GM12878 (cell line): ENCODE measurements at regions not wholly inside any gene's neighbourhood (a gene's known extent, or its start where the extent isn't known, plus 50 kb on each side); places are given as distances from the start of the nearest gene placed in this dataset.

Experiments used
- ATAC-seq: fragments of 200-7000 bp; cut with Tn5 transposase; 3 replicates; pipeline ENCODE4 v1.9.1; 2020; ENCODE audit warnings: mild to moderate bottlenecking, moderate library complexity
- BruUV-seq: library from RNA; stranded (reverse); fragments of 400-500 nt; replicated peaks from 2 replicates; lab custom pipeline; 2021; lab: Mats Ljungman, UMichigan
- CTCF ChIA-PET: fragments of 300-600 bp; sonication (Branson Sonifier 250); formaldehyde crosslinking; extraction: SDS; loops from one replicate; lab custom pipeline; 2021; ENCODE audit warnings: inconsistent platforms; lab: Yijun Ruan, JAX
- POLR2A ChIA-PET: fragments of 350-600 bp; formaldehyde crosslinking; extraction: SDS; loops from one replicate; lab custom pipeline; 2021; ENCODE audit warnings: inconsistent platforms; lab: Charles Lee
- RAD21 ChIA-PET: fragments of 300-600 bp; sonication (Branson Sonifier 250); formaldehyde crosslinking; loops from one replicate; lab custom pipeline; 2023; ENCODE audit warnings: antibody characterized with exemption; ENCODE audit not compliant: unreplicated experiment; lab: Charles Lee
- SMC1A ChIA-PET: fragments of 300-600 bp; sonication (Branson Sonifier 250); formaldehyde crosslinking; loops from one replicate; lab custom pipeline; 2023; ENCODE audit not compliant: unreplicated experiment, uncharacterized antibody; lab: Charles Lee
- DNase-seq: peaks from one replicate; pipeline ENCODE4 v3.0.0-alpha.2; 2011; ENCODE audit warnings: low read depth, low spot score
- FAIRE-seq: peaks from 3 replicates; lab custom pipeline; 2011; peaks lifted over from hg19 to GRCh38; lab: Jason Lieb, UNC
- H2AFZ ChIP-seq: 2 replicates; pipeline ENCODE4 v1.6.0; 2011; ENCODE audit warnings: low read depth, low read length, control low read depth; ENCODE audit not compliant: control insufficient read depth
- H3K27ac ChIP-seq: 2 replicates; pipeline ENCODE4 v1.5.1; 2011; ENCODE audit warnings: control low read depth; ENCODE audit not compliant: control insufficient read depth, insufficient read depth
- H3K27me3 ChIP-seq, 2 experiments: replicated peaks in 1 of 2; 2 replicates each; pipeline versions ENCODE4 v1.6.0 to v1.6.1; 2011; ENCODE audit warnings: low read length in 1 of 2; ENCODE audit not compliant: control insufficient read depth in 2 of 2, insufficient read depth in 2 of 2
- H3K36me3 ChIP-seq, 2 experiments: 2 replicates each; pipeline ENCODE4 v1.5.1; 2011; ENCODE audit warnings: low read length in 1 of 2; ENCODE audit not compliant: control insufficient read depth in 2 of 2, insufficient read depth in 2 of 2
- H3K4me1 ChIP-seq: 2 replicates; pipeline ENCODE4 v1.6.1; 2011; ENCODE audit warnings: mild to moderate bottlenecking, low read length, moderate library complexity, mixed read lengths; ENCODE audit not compliant: control insufficient read depth, insufficient read depth
- H3K4me2 ChIP-seq: 2 replicates; pipeline ENCODE4 v1.6.0; 2011; ENCODE audit warnings: control low read depth; ENCODE audit not compliant: control insufficient read depth, insufficient read depth
- H3K4me3 ChIP-seq: fragments of 200-600 bp; sonication (generic); 2 replicates; pipeline ENCODE4 v1.5.1; 2016
- H3K79me2 ChIP-seq: 2 replicates; pipeline ENCODE4 v1.6.0; 2011; ENCODE audit warnings: low read length; ENCODE audit not compliant: control insufficient read depth, insufficient read depth
- H3K9ac ChIP-seq: 2 replicates; pipeline ENCODE4 v1.8.0; 2011; ENCODE audit warnings: low read length, control low read depth, mixed read lengths; ENCODE audit not compliant: control insufficient read depth, insufficient read depth
- H3K9me3 ChIP-seq: replicated peaks from 3 replicates; pipeline ENCODE4 v1.5.1; 2011; ENCODE audit warnings: mild to moderate bottlenecking, low read length; ENCODE audit not compliant: control insufficient read depth, insufficient read depth
- H4K20me1 ChIP-seq: 2 replicates; pipeline ENCODE4 v1.6.0; 2011; ENCODE audit not compliant: control insufficient read depth, insufficient read depth
- CBFB ChIP-seq: IDR thresholded peaks from 2 replicates; pipeline ENCODE4 v1.6.1; 2016; ENCODE audit warnings: antibody characterized with exemption, low read depth
- CEBPB ChIP-seq, 2 experiments: fragments of 150-350 bp in 1 of 2; IDR thresholded peaks; 2 replicates each; pipeline ENCODE4 v1.6.1; 2012 to 2014; ENCODE audit warnings: low read depth in 2 of 2, low read length in 2 of 2, borderline replicate concordance in 1 of 2, inconsistent platforms in 1 of 2
- E2F8 ChIP-seq: fragments of 450-650 bp; IDR thresholded peaks from 2 replicates; pipeline ENCODE4 v1.6.1; 2018; ENCODE audit warnings: mild to moderate bottlenecking, low read depth, moderate library complexity; ENCODE audit not compliant: partially characterized antibody
- EED ChIP-seq: sonication (generic); IDR thresholded peaks from 2 replicates; pipeline ENCODE4 v1.6.1; 2016; ENCODE audit warnings: antibody characterized with exemption, low read depth
- KAT2A ChIP-seq: conservative IDR thresholded peaks from 2 replicates; pipeline ENCODE4 v1.6.1; 2011; ENCODE audit warnings: low read depth, low read length; ENCODE audit not compliant: control insufficient read depth
- KLF5 ChIP-seq: fragments of 450-650 bp; IDR thresholded peaks from 2 replicates; pipeline ENCODE4 v1.6.1; 2014; ENCODE audit warnings: mild to moderate bottlenecking; ENCODE audit not compliant: partially characterized antibody
- MTA3 ChIP-seq: IDR thresholded peaks from 2 replicates; pipeline ENCODE4 v1.6.1; 2012; ENCODE audit warnings: low read length, inconsistent platforms, borderline replicate concordance
- MYB ChIP-seq: fragments of 150-350 bp; IDR thresholded peaks from 2 replicates; pipeline ENCODE4 v1.6.1; 2014; ENCODE audit warnings: mild to moderate bottlenecking, low read depth, low read length, borderline replicate concordance
- POU2F2 ChIP-seq: IDR thresholded peaks from 3 replicates; pipeline ENCODE4 v1.6.1; 2011; ENCODE audit warnings: low read depth, mild to moderate bottlenecking, low read length, borderline replicate concordance
- RELA ChIP-seq: fragments of 450-650 bp; IDR thresholded peaks from 2 replicates; pipeline ENCODE4 v1.8.0; 2014; ENCODE audit warnings: borderline replicate concordance; ENCODE audit not compliant: partially characterized antibody
- REST ChIP-seq: IDR thresholded peaks from 2 replicates; pipeline ENCODE4 v1.6.1; 2012; ENCODE audit warnings: mild to moderate bottlenecking, low read depth, low read length
- RFX5 ChIP-seq: IDR thresholded peaks from 2 replicates; pipeline ENCODE4 v1.6.1; 2011; ENCODE audit warnings: low read depth, low read length, improper control_type of control experiment
- SIN3A ChIP-seq: IDR thresholded peaks from 2 replicates; pipeline ENCODE4 v1.6.1; 2012; ENCODE audit warnings: low read depth, low read length, improper control_type of control experiment
- WRNIP1 ChIP-seq: IDR thresholded peaks from 2 replicates; pipeline ENCODE4 v1.6.1; 2011; ENCODE audit warnings: low read depth, low read length, improper control_type of control experiment, borderline replicate concordance
- ZBTB4 ChIP-seq: fragments of 450-650 bp; formaldehyde crosslinking; IDR thresholded peaks from 2 replicates; pipeline ENCODE4 v1.4.0; 2022; ENCODE audit warnings: mild to moderate bottlenecking, moderate library complexity
- WGBS: methylation state at CpG from one replicate; pipeline ENCODE4 v1.1.6; 2016; ENCODE audit warnings: low lambda C conversion rate; ENCODE audit not compliant: insufficient replicate concordance, insufficient coverage; ENCODE audit errors: missing lambda C conversion rate; 5-methylcytosine and 5-hydroxymethylcytosine counted together
- in situ Hi-C: fragments of 300-500 bp; cut with MboI; formaldehyde crosslinking; loops from 9 replicates; pipeline ENCODE4 v1.14.3; 2018; ENCODE audit warnings: mixed read lengths
- intact Hi-C: fragments of 100-400 bp; cut with micrococcal nuclease; formaldehyde crosslinking; loops from one replicate; pipeline ENCODE4 v1.14.2; 2022; ENCODE audit not compliant: unreplicated experiment

GRCh38 chr17:53659181-53659580, 163.5 kb upstream of the KIF2B start:
- intact Hi-C loops: no loop called here
- no peak for FAIRE-seq
- SMC1A ChIA-PET: no interaction called here

More at GRCh38 chr17:53659181-53659580, 163.5 kb upstream of the KIF2B start:
- H4K20me1 ChIP-seq: no peaks in the 10 kb centered on the region
- DNase-seq (no peak), ATAC-seq (no peak)
- H2AFZ ChIP-seq: no peak overlapping the region
- no peak overlapping the region for H3K9ac ChIP-seq
- no peaks in the 10 kb centered on the region for H3K4me1 ChIP-seq
- no peaks in the 10 kb centered on the region for H3K79me2 ChIP-seq
- H3K36me3 ChIP-seq: no peaks in the 10 kb centered on the region
- no peak overlapping the region for H3K27ac ChIP-seq
- RAD21 ChIA-PET: no interaction called here
- no peaks in the 10 kb centered on the region; the same call in 2 of the 3 replicates for H3K9me3 ChIP-seq
- POLR2A ChIA-PET: no interaction called here
- BruUV-seq: no TSS peak
- CTCF ChIA-PET: no interaction called here
- no peak overlapping the region for H3K4me3 ChIP-seq
- H3K4me2 ChIP-seq: no peak overlapping the region
- H3K27me3 ChIP-seq: no peaks in the 10 kb centered on the region
- in situ Hi-C loops: no loop called here
- TF ChIP-seq KLF5 (no peak), CBFB (no peak), CEBPB (IDR thresholded peaks at IDR 0.05; ENCODE audit: borderline replicate concordance in 1 of 2, low read depth in 2 of 2, low read length in 2 of 2) (no peak), REST (no peak), KAT2A (no peak), SIN3A (no peak), MTA3 (no peak), E2F8 (no peak), MYB (no peak), RELA (no peak), RFX5 (no peak), EED (no peak), WRNIP1 (no peak), POU2F2 (no peak), ZBTB4 (no peak)
- 0% methylated on average over 1 of the region's 1 CpG for WGBS
